Fibroblast of peridontal ligament (primary cell): ENCODE measurements at regions not wholly inside any gene's neighbourhood (a gene's known extent, or its start where the extent isn't known, plus 50 kb on each side); places are given as distances from the start of the nearest gene placed in this dataset.
"Not testable (repeated sequence)": the region's sequence is repeated elsewhere in the genome, so short reads cannot be mapped to it uniquely, and the experiment has no call there.

Experiments
- DNase-seq: peaks from one replicate; pipeline ENCODE4 v3.0.0-alpha.2; 2010; ENCODE audit errors: extremely low read depth

GRCh38 chr1:232170909-232171308 is 459.0 kb downstream of the SIPA1L2 start:
- no peak for DNase-seq

- DNase-seq: no peak
Observed at GRCh38 chr1:232169436-232169835, 460.5 kb downstream of the SIPA1L2 start.

DNA sequence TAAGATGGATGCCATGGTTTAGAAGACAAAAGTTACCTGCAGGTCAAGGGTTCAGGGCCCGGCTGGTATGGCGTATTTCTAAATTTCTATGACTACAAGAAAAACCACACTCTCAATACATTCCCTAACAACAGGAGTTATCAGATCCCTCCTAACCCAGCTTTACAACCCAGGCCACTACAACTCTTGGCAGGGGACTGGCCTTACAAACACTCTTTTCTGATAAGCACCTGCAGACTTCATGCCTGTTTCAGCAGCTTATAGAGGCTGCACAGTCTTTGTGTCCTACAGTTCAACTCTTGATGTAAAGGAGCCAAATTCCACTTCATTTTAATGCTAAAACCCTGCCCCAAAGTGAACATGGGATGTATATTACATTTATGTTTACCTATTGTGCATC is 461.4 kb downstream of the SIPA1L2 start:
- no peak for DNase-seq

DNA sequence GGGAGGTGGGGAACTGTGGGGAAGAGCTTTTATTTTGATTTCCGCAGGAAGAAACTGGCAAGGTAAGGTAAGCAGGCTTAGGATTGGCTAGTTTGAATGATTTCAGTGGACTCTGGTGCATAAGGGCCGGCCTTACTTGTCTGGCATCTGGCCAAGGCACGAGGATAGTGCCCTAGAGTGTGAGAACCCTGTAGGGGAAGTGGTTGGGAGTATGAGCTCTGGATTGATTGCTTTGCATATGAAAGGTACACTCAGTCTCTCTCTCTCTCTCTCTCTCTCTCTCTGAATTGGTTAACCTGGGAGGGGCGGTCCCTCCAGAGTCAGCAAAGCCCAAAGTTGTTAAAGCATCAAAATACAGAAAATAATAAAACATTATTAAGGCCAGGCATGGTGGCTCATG is 463.0 kb downstream of the SIPA1L2 start:
- DNase-seq: no peak

DNA sequence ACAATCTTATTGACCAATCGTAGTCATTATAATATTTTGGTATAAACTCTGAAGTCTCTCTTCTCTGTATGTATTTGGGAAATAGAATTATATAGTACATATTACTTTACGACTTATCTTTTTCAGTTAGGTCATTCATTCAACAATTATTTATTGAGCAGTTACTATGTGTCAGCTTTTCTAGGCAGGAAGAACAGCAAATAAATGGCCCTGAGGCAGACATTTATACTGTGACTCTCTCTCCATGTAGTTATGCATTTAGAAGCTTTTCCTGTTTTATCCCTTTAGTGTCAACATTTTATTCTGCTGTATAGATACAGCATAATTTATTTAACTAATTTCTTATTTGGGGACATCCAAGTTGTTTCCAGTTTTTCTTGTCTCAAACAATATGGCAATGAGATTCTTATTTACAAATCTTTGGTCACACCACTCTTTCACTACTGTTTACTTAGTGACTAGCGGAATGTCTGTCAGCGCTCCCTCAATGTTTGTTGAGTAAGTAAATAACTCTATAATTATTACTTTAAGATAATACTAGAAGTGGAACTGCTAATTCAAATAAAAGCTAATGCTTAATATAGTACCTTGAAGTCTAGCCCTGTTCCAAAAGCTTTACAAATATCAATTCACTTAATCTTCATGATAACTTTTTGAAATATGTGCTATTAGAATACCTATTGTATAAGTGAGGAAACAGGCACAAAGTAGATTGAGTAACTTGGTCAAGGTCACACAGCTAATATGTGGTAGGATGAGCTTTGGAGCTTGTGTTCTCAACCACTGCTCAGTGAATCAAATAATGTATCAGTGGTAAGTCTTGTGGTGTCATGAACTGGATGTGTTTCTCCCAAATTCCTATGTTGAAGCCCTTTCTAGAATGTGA is 465.6 kb downstream of the SIPA1L2 start:
- no peak for DNase-seq

DNA sequence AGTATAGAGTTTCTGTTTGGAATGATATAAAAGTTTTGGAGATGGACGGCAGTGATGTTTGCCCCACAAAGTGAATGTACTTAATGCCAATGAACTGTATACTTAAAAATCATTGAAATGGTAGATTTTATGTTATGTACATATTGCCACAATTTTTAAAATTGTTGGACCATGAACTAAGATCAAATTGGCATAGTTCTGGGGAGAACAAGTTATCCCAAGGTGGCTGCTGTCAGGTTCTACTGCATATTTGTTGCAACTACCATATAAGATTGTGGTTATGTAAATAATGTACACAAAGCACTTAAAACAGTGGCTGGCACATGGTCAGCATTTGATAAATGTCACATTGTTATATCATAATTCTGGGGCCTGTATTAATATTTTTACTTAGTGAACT is 466.4 kb downstream of the SIPA1L2 start:
- DNase-seq: no peak

GRCh38 chr1:232162001-232162400 is 467.9 kb downstream of the SIPA1L2 start:
- DNase-seq: no peak

- not testable (repeated sequence) for DNase-seq
Observed at GRCh38 chr1:232158558-232158957, 471.4 kb downstream of the SIPA1L2 start.

DNA sequence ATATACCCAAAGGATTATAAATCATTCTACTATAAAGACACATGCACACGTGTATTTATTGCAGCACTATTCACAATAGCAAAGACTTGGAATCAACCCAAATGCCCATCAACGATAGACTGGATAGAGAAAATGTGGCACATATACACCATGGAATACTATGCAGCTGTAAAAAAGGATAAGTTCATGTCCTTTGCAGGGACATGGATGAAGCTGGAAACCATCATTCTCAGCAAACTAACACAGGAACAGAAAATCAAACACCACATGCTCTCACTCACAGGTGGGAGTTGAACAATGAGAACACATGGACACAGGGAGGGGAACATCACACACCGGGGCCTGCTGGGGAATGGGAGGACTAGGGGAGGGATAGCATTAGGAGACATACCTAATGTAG is 473.9 kb downstream of the SIPA1L2 start:
- DNase-seq: not testable (repeated sequence)

DNA sequence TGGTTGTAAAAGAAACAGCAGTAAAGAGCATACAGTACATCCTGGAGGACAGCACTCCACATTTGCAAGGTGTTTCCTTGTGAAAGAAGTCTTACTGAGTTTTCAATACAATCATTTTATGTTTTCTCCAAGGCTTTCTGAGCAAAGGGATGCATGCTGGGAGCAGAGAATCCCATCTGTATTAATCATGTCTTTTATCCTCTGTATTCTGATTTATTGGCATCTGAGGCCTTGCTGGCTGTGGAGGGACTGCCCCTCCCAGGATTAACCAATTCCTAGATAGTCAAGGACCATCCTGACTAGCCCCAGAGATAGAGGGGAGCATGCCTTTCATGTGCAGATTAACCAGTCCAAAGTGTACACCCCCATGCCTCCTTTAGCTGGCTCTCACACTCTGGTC is 476.3 kb downstream of the SIPA1L2 start:
- no peak for DNase-seq

DNA sequence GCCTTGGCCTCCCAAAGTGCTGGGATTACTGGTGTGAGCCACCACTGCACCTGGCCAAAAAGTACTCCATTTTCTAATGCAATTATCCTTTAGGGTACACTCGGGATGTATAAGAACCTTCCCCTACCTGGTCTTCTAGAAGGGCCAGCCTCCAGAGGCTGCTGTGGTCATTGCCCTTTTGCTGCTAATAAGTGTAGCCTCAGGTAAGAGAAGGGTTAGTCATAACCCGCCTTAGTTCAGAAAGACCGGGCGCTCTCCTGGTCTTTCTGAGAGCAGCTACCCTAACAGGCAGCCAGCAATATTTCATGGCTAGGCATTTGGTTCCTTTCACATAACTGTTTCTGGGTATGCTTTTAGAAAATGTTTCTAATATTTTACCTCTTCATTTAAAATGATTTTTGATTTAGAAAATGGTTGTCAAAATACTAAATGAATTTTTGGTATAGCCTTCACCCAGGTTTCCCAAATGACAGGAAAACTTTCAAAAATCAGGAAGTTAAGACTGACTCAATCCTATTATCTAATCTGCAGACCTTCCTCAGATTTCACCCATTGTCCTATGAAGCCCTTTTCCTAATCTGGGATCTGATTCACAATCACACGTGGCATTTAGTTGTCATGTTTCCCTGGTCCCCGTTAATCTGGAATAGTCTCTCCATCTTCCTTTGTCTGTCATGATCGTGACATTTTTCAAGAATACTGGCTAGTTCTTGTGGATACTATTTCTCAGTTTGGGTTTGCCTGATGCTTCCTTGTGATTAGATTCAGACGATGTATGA is 479.0 kb downstream of the SIPA1L2 start:
- no peak for DNase-seq

GRCh38 chr1:232149287-232150201 is 480.4 kb downstream of the SIPA1L2 start:
- DNase-seq: peak; percentile 48

- DNase-seq: no peak
Observed at GRCh38 chr1:232147215-232147614, 482.7 kb downstream of the SIPA1L2 start.

- DNase-seq: no peak
Observed at GRCh38 chr1:232146514-232146913, 483.4 kb downstream of the SIPA1L2 start.

DNA sequence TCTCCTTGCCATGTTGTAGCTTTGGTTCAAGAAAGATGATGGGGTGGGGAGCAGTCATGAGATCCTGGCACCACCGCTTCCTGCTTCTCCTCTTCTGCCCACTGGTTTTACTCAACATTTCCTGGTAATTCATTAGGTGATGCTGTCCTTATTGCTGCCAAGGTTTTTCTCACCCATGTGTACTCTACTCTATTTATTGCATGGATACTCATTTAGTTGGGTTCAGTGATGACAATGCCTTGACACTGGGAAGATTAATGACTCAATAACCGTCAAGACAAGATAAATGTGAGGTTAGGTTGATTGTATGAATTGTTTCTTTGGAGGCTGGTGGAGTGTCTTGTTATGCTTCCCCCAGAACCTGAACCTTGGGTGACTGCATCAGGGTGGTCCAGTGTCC is 484.2 kb downstream of the SIPA1L2 start:
- DNase-seq: no peak

DNA sequence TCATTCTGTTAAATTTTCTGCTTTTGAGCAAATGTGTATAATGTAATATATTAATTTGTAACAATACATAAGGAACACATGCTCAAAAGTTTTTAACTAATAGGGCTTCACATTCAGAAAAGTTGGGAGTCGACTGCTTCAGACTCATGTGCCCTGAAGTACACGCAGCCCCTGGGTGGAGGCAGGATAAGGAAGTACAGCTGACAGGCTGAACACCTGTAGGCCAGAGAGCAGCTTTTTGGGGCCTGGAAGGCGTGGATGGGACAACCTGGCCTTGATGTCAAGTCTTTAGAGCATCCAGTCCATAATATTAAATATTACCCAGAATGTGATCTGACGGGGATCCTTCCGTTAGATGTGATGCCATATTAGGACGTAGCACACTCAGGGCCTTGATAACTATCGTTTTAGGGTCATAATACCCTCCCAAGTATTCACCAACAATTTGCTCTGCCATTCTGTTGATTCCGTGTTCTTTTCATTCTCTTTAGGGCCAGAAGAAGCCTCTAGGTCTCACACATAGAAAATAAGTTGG is 485.2 kb downstream of the SIPA1L2 start:
- no peak for DNase-seq

DNA sequence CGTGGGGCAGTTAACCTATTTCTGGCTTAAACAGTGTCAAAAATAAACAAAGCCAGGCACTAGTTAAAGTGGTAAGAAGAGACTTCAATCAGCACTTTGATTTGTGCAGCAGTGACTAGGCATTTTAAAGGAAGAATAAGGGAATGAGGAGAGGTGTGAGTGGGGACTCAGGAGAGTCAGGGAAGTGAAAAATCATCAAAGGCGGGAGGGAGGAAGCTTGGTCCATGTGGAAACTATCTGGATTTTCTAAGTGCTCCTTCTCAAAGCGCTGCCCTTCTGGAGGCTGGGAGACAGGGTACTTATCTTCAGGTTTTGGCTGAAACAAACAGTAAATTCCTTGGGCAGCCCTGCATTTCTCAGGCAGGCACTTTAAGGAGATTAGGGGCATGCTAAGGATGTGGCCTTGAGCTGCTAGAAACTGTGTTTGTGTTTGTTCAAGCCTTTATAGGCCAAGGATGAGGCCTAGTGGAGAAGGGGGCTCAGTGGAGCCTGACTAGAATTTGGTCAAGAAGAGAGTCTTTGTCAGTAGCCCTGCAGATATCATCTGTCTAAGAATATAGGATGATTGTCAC is 486.5 kb downstream of the SIPA1L2 start:
- no peak for DNase-seq

GRCh38 chr1:232142403-232143314 is 487.3 kb downstream of the SIPA1L2 start:
- DNase-seq: peak; percentile 80

DNA sequence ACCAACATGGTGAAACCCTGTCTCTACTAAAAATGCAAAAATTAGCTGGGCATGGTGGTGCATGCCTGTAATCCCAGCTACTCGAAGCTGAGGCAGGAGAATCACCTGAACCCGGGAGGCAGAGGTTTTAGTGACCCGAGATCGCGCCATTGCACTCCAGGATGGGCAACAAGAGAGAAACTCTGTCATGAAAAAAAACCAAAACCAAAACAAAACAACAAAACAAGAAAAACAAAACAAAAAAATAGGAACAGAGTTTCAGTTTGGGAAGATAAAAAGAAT is 488.8 kb downstream of the SIPA1L2 start:
- not testable (repeated sequence) for DNase-seq

GRCh38 chr1:232140419-232141166 is 489.3 kb downstream of the SIPA1L2 start:
- no peak for DNase-seq
